SW480 (cell line): ENCODE measurements at regions not wholly inside any gene's neighbourhood (a gene's known extent, or its start where the extent isn't known, plus 50 kb on each side); places are given as distances from the start of the nearest gene placed in this dataset.

Source experiments
- DNase-seq: peaks from one replicate; pipeline ENCODE4 v3.0.0-alpha.2; 2016; ENCODE audit warnings: low spot score

- DNase-seq: no peak
These were observed 785.4 kb downstream of the NR2F1-AS1 start for GRCh38 chr5:92795633-92796032.

GRCh38 chr5:92780057-92780456, 801.0 kb downstream of the NR2F1-AS1 start:
- DNase-seq: no peak

GRCh38 chr5:92779536-92779935, 801.5 kb downstream of the NR2F1-AS1 start:
- DNase-seq: no peak

GRCh38 chr5:92778261-92778660, 802.8 kb downstream of the NR2F1-AS1 start:
- no peak for DNase-seq

- no peak for DNase-seq
These were observed 803.6 kb downstream of the NR2F1-AS1 start for GRCh38 chr5:92777421-92777820.

GRCh38 chr5:92775711-92776615, 805.1 kb downstream of the NR2F1-AS1 start:
- no peak for DNase-seq

- no peak for DNase-seq
These were observed 811.0 kb downstream of the NR2F1-AS1 start for GRCh38 chr5:92769978-92770377.

GRCh38 chr5:92761585-92761984, 819.4 kb downstream of the NR2F1-AS1 start:
- no peak for DNase-seq

- DNase-seq: no peak
These were observed 820.5 kb downstream of the NR2F1-AS1 start for GRCh38 chr5:92760550-92760949.

GRCh38 chr5:92758552-92758951, 822.5 kb downstream of the NR2F1-AS1 start:
- no peak for DNase-seq

GRCh38 chr5:92749943-92750342, 831.1 kb downstream of the NR2F1-AS1 start:
- DNase-seq: no peak

GRCh38 chr5:92748072-92748676, 832.8 kb downstream of the NR2F1-AS1 start:
- no peak for DNase-seq

GRCh38 chr5:92741906-92742305, 839.1 kb downstream of the NR2F1-AS1 start:
- no peak for DNase-seq

GRCh38 chr5:92734211-92734940, 846.6 kb downstream of the NR2F1-AS1 start:
- no peak for DNase-seq

- DNase-seq: no peak
These were observed 850.5 kb downstream of the NR2F1-AS1 start for GRCh38 chr5:92730486-92730885.

- no peak for DNase-seq
These were observed 851.9 kb downstream of the NR2F1-AS1 start for GRCh38 chr5:92729088-92729487.

- DNase-seq: no peak
These were observed 865.0 kb downstream of the NR2F1-AS1 start for GRCh38 chr5:92715946-92716520.

- no peak for DNase-seq
These were observed 867.2 kb downstream of the NR2F1-AS1 start for GRCh38 chr5:92713826-92714225.

GRCh38 chr5:92713335-92713743, 867.7 kb downstream of the NR2F1-AS1 start:
- no peak for DNase-seq

- no peak for DNase-seq
These were observed 869.1 kb downstream of the NR2F1-AS1 start for GRCh38 chr5:92711956-92712355.

GRCh38 chr5:92704590-92704989, 876.4 kb downstream of the NR2F1-AS1 start:
- no peak for DNase-seq

- no peak for DNase-seq
These were observed 877.0 kb downstream of the NR2F1-AS1 start for GRCh38 chr5:92703976-92704375.
